SK-N-SH (cell line): ENCODE measurements at regions not wholly inside any gene's neighbourhood (a gene's known extent, or its start where the extent isn't known, plus 50 kb on each side); places are given as distances from the start of the nearest gene placed in this dataset.

Experiments used
- CTCF ChIA-PET: fragments of 300-600, 350-600 bp; formaldehyde crosslinking; extraction: SDS; loops from one replicate; lab custom pipeline; 2021; lab: Yijun Ruan, JAX
- POLR2A ChIA-PET: fragments of 350-600 bp; sonication (Branson Sonifier 250); formaldehyde crosslinking; extraction: SDS; loops from one replicate; lab custom pipeline; 2020; ENCODE audit warnings: antibody characterized with exemption, inconsistent platforms; lab: Yijun Ruan, JAX
- DNase-seq: peaks from one replicate; pipeline ENCODE4 v3.0.0; 2012
- H2AFZ ChIP-seq: fragments of 200-600 bp; sonication (generic); 2 replicates; pipeline ENCODE4 v1.8.1; 2016; ENCODE audit warnings: antibody characterized with exemption, mild to moderate bottlenecking, low read depth
- H3F3A ChIP-seq: fragments of 200-600 bp; sonication (generic); replicated peaks from 2 replicates; pipeline ENCODE3; 2016; ENCODE audit warnings: antibody characterized with exemption, mild to moderate bottlenecking; ENCODE audit not compliant: insufficient read depth
- H3K27ac ChIP-seq, 2 experiments: fragments of 200-500 bp in 1 of 2; fragments of 200-600 bp in 1 of 2; sonication (Bioruptor generic) in 1 of 2; sonication (generic), shearing (Covaris generic) in 1 of 2; 2 replicates each; pipeline versions ENCODE4 v1.5.1 to v1.6.1; 2014 to 2016; ENCODE audit warnings: low read depth in 2 of 2, inconsistent platforms in 1 of 2, low read length in 1 of 2, mild to moderate bottlenecking in 1 of 2, mixed read lengths in 1 of 2
- H3K27me3 ChIP-seq: fragments of 200-600 bp; sonication (generic), shearing (Covaris generic); 2 replicates; pipeline ENCODE4 v1.6.1; 2016; ENCODE audit warnings: mixed run types; ENCODE audit not compliant: insufficient read depth
- H3K36me3 ChIP-seq, 2 experiments: fragments of 200-500 bp in 1 of 2; fragments of 200-600 bp in 1 of 2; sonication (Bioruptor generic) in 1 of 2; sonication (generic) in 1 of 2; replicated peaks in 1 of 2; 2 replicates each; pipeline versions ENCODE3 to v1.5.1; 2014 to 2016; ENCODE audit warnings: low read length in 1 of 2, mild to moderate bottlenecking in 1 of 2; ENCODE audit not compliant: insufficient read depth in 2 of 2, control insufficient read depth in 1 of 2
- H3K4me1 ChIP-seq, 2 experiments: fragments of 200-500 bp in 1 of 2; fragments of 200-600 bp in 1 of 2; sonication (Bioruptor generic) in 1 of 2; sonication (generic), shearing (Covaris generic) in 1 of 2; 2 replicates each; pipeline versions ENCODE4 v1.5.1 to v1.6.1; 2014 to 2016; ENCODE audit warnings: low read depth in 1 of 2, low read length in 1 of 2, mixed run types in 1 of 2; ENCODE audit not compliant: insufficient read depth in 2 of 2, control insufficient read depth in 1 of 2
- H3K4me2 ChIP-seq: fragments of 200-600 bp; sonication (generic), shearing (Covaris generic); 2 replicates; pipeline ENCODE4 v1.6.1; 2017; ENCODE audit warnings: mixed run types
- H3K4me3 ChIP-seq, 2 experiments: fragments of 200-500 bp in 1 of 2; fragments of 200-600 bp in 1 of 2; sonication (Bioruptor generic) in 1 of 2; sonication (generic), shearing (Covaris generic) in 1 of 2; 2 replicates each; pipeline versions ENCODE4 v1.5.1 to v1.8.1; 2014 to 2016; ENCODE audit warnings: low read depth in 2 of 2, inconsistent platforms in 1 of 2, low read length in 1 of 2, mild to moderate bottlenecking in 1 of 2, mixed read lengths in 1 of 2, moderate library complexity in 1 of 2
- H3K79me2 ChIP-seq: fragments of 200-600 bp; sonication (generic); 2 replicates; pipeline ENCODE4 v1.8.1; 2017; ENCODE audit warnings: mild to moderate bottlenecking; ENCODE audit not compliant: insufficient read depth
- H3K9ac ChIP-seq: fragments of 200-600 bp; sonication (generic); 2 replicates; pipeline ENCODE4 v1.6.1; 2017; ENCODE audit warnings: mixed run types
- H3K9me2 ChIP-seq: fragments of 200-600 bp; sonication (generic); 2 replicates; pipeline ENCODE4 v1.6.1; 2017; ENCODE audit warnings: mixed run types
- H3K9me3 ChIP-seq: fragments of 200-600 bp; sonication (generic); 2 replicates; pipeline ENCODE4 v1.6.1; 2017; ENCODE audit warnings: mixed run types, mild to moderate bottlenecking, moderate library complexity
- H4K20me1 ChIP-seq: fragments of 200-600 bp; sonication (generic); 2 replicates; pipeline ENCODE4 v1.6.1; 2017; ENCODE audit warnings: mild to moderate bottlenecking, mixed run types; ENCODE audit not compliant: insufficient read depth
- CTCF ChIP-seq: fragments of 200-600 bp; sonication (generic); IDR thresholded peaks from 2 replicates; pipeline ENCODE4 v1.6.1; 2017; ENCODE audit warnings: antibody characterized with exemption, mild to moderate bottlenecking, moderate library complexity
- ELF1 ChIP-seq: IDR thresholded peaks from 2 replicates; pipeline ENCODE4 v1.4.0; 2012
- EZH2phosphoT487 ChIP-seq: fragments of 200-600 bp; sonication (generic); IDR thresholded peaks from 2 replicates; pipeline ENCODE4 v1.6.1; 2017; ENCODE audit warnings: low read depth, mixed run types, mild to moderate bottlenecking, antibody characterized with exemption, moderate library complexity, borderline replicate concordance
- FOXM1 ChIP-seq: IDR thresholded peaks from 2 replicates; pipeline ENCODE4 v1.4.0; 2012; ENCODE audit warnings: low read depth, mild to moderate bottlenecking
- IRF3 ChIP-seq: fragments of 150-350 bp; IDR thresholded peaks from 2 replicates; pipeline ENCODE4 v1.6.1; 2016; ENCODE audit warnings: mild to moderate bottlenecking, low read depth, low read length
- MAX ChIP-seq: IDR thresholded peaks from 2 replicates; pipeline ENCODE4 v1.4.0; 2012; ENCODE audit warnings: low read depth
- MEF2A ChIP-seq: IDR thresholded peaks from 2 replicates; pipeline ENCODE4 v1.4.0; 2012; ENCODE audit warnings: low read depth, borderline replicate concordance
- MXI1 ChIP-seq: IDR thresholded peaks from 2 replicates; pipeline ENCODE4 v1.6.1; 2012; ENCODE audit warnings: mild to moderate bottlenecking, low read depth, low read length, improper control_type of control experiment
- NRF1 ChIP-seq: IDR thresholded peaks from 2 replicates; pipeline ENCODE4 v1.6.1; 2012; ENCODE audit warnings: low read depth, mild to moderate bottlenecking, low read length
- PBX3 ChIP-seq: IDR thresholded peaks from 2 replicates; pipeline ENCODE4; 2012
- RCOR1 ChIP-seq: fragments of 150-350 bp; IDR thresholded peaks from 2 replicates; pipeline ENCODE4 v1.6.1; 2017; ENCODE audit warnings: antibody characterized with exemption, low read length
- TAF1 ChIP-seq: IDR thresholded peaks from 2 replicates; pipeline ENCODE4 v1.6.1; 2012; ENCODE audit warnings: low read depth, mild to moderate bottlenecking, low read length, moderate library complexity, borderline replicate concordance
- TEAD4 ChIP-seq: IDR thresholded peaks from 2 replicates; pipeline ENCODE4 v1.4.0; 2012; ENCODE audit warnings: mild to moderate bottlenecking, borderline replicate concordance; ENCODE audit not compliant: insufficient read depth
- USF1 ChIP-seq: IDR thresholded peaks from 2 replicates; pipeline ENCODE4 v1.4.0; 2012; ENCODE audit warnings: low read depth, borderline replicate concordance
- USF2 ChIP-seq: fragments of 150-350 bp; IDR thresholded peaks from 2 replicates; pipeline ENCODE4 v1.6.1; 2017; ENCODE audit warnings: antibody characterized with exemption, low read length, low read depth, borderline replicate concordance
- YY1 ChIP-seq: IDR thresholded peaks from 2 replicates; pipeline ENCODE4 v1.4.0; 2012; ENCODE audit warnings: low read depth, mild to moderate bottlenecking
- ZBTB33 ChIP-seq: IDR thresholded peaks from 2 replicates; pipeline ENCODE4 v1.4.0; 2012; ENCODE audit warnings: low read depth, borderline replicate concordance
- WGBS: methylation state at CpG from one replicate; pipeline ENCODE4 v1.1.6; 2017; ENCODE audit warnings: low lambda C conversion rate; 5-methylcytosine and 5-hydroxymethylcytosine counted together

GRCh38 chr5:145044970-145045369 is 790.2 kb downstream of the PRELID2 start (continued):
- no peak for TF ChIP-seq PBX3

GRCh38 chr5:145028626-145029025 is 806.5 kb downstream of the PRELID2 start:
- Histone ChIP-seq H3K4me3 (no peak overlapping the region), H3K27ac (no peak overlapping the region), H3K36me3 (no peaks in the 10 kb centered on the region), H3K4me2 (no peak overlapping the region), H4K20me1 (no peaks in the 10 kb centered on the region), H3K27me3 (no peaks in the 10 kb centered on the region), H3F3A (no peaks in the 10 kb centered on the region), H3K79me2 (no peaks in the 10 kb centered on the region), H3K9me2 (no peaks in the 10 kb centered on the region), H3K9me3 (no peaks in the 10 kb centered on the region), H2AFZ (no peak overlapping the region), H3K4me1 (no peaks in the 10 kb centered on the region; a peak in 1 of 4 replicates), H3K9ac (no peak overlapping the region)
- WGBS = 20% methylated on average over 1 of the region's 1 CpG
- TF ChIP-seq TAF1 = no peak
- TF ChIP-seq USF2 = no peak
- TF ChIP-seq RCOR1 = no peak
- TF ChIP-seq MXI1 = no peak
- no peak for TF ChIP-seq YY1
- TF ChIP-seq USF1 = no peak
- DNase-seq = no peak
- CTCF ChIA-PET = no interaction called here
- POLR2A ChIA-PET = no interaction called here

GRCh38 chr5:145027286-145027685 is 807.9 kb downstream of the PRELID2 start:
- Histone ChIP-seq H2AFZ (no peak overlapping the region), H3K27me3 (no peaks in the 10 kb centered on the region), H3K79me2 (no peaks in the 10 kb centered on the region), H3F3A (no peaks in the 10 kb centered on the region), H3K4me2 (no peak overlapping the region), H3K9ac (no peak overlapping the region), H3K27ac (no peak overlapping the region), H3K9me2 (no peaks in the 10 kb centered on the region), H3K4me3 (no peak overlapping the region), H3K9me3 (no peaks in the 10 kb centered on the region), H4K20me1 (no peaks in the 10 kb centered on the region), H3K36me3 (no peaks in the 10 kb centered on the region), H3K4me1 (no peaks in the 10 kb centered on the region; a peak in 1 of 4 replicates)
- DNase-seq = no peak
- ChIA-PET POLR2A (no interaction called here), CTCF (interaction anchor here (0.7 kb wide), 1 partner anchor 10 kb away, joined by 3 read pairs; no protein-coding TSS in a partner anchor)
- TF ChIP-seq USF1 (no peak), MXI1 (no peak), MEF2A (no peak), FOXM1 (no peak), CTCF (no peak), MAX (no peak), IRF3 (no peak), YY1 (no peak), EZH2phosphoT487 (no peak), ZBTB33 (no peak), ELF1 (no peak), NRF1 (no peak), TEAD4 (no peak)
